Endodermal cell (in vitro differentiated cells): ENCODE measurements at regions not wholly inside any gene's neighbourhood (a gene's known extent, or its start where the extent isn't known, plus 50 kb on each side); places are given as distances from the start of the nearest gene placed in this dataset.

Experiments used
- DNase-seq: peaks from one replicate; pipeline ENCODE4 v3.0.0-alpha.2; 2017
- H3K27ac ChIP-seq: 2 replicates; pipeline ENCODE4 v1.5.1; 2013; ENCODE audit warnings: mild to moderate bottlenecking, low read depth, low read length, moderate library complexity
- H3K27me3 ChIP-seq: 2 replicates; pipeline ENCODE4 v1.6.1; 2013; ENCODE audit warnings: mild to moderate bottlenecking, low read length, moderate library complexity; ENCODE audit not compliant: insufficient read depth, control insufficient read depth, poor library complexity, severe bottlenecking
- H3K36me3 ChIP-seq: 2 replicates; pipeline ENCODE4 v1.7.0; 2013; ENCODE audit warnings: mild to moderate bottlenecking, low read length, moderate library complexity; ENCODE audit not compliant: control insufficient read depth, insufficient read depth
- H3K4me1 ChIP-seq: one replicate; pipeline ENCODE4 v1.7.0; 2013; ENCODE audit warnings: low read length; ENCODE audit not compliant: control insufficient read depth, insufficient read depth
- H3K4me3 ChIP-seq: 2 replicates; pipeline ENCODE4 v1.5.1; 2013; ENCODE audit warnings: mild to moderate bottlenecking, low read length, moderate library complexity
- H3K9ac ChIP-seq: 2 replicates; pipeline ENCODE4 v1.6.1; 2013; ENCODE audit warnings: mild to moderate bottlenecking, low read length, moderate library complexity; ENCODE audit not compliant: poor library complexity, severe bottlenecking; ENCODE audit errors: extremely low read depth
- H3K9me3 ChIP-seq: 2 replicates; pipeline ENCODE4 v1.6.1; 2013; ENCODE audit warnings: mild to moderate bottlenecking, low read length, moderate library complexity; ENCODE audit not compliant: control insufficient read depth
- H3K27ac Mint-ChIP-seq: 2 replicates; pipeline ENCODE4 v1.8.0; 2020; ENCODE audit warnings: mixed read lengths
- H3K27me3 Mint-ChIP-seq: 2 replicates; pipeline ENCODE4 v1.8.0; 2021; ENCODE audit warnings: mild to moderate bottlenecking, mixed read lengths; ENCODE audit not compliant: insufficient read depth
- H3K36me3 Mint-ChIP-seq: 2 replicates; pipeline ENCODE4 v1.8.0; 2020; ENCODE audit warnings: low read depth, mixed read lengths
- H3K4me1 Mint-ChIP-seq: 2 replicates; pipeline ENCODE4 v1.8.0; 2020; ENCODE audit warnings: mixed read lengths
- H3K4me3 Mint-ChIP-seq: 2 replicates; pipeline ENCODE4 v1.8.0; 2020; ENCODE audit warnings: mild to moderate bottlenecking, moderate library complexity, mixed read lengths
- H3K9me3 Mint-ChIP-seq: 2 replicates; pipeline ENCODE4 v1.8.0; 2020; ENCODE audit warnings: mild to moderate bottlenecking, mixed read lengths
- CTCF ChIP-seq: fragments of 200-600 bp; sonication (generic); conservative IDR thresholded peaks from 2 replicates; pipeline ENCODE4 v1.5.0; 2021; ENCODE audit warnings: antibody characterized with exemption, mild to moderate bottlenecking
- WGBS, 2 experiments: methylation state at CpG; one replicate each; pipeline versions ENCODE4 v1.1.5 to v1.1.7; 2013; ENCODE audit warnings: missing lambda C conversion rate in 2 of 2, mixed read lengths in 1 of 2; ENCODE audit not compliant: insufficient coverage in 1 of 2, insufficient read length in 1 of 2; 5-methylcytosine and 5-hydroxymethylcytosine counted together

- WGBS, 2 experiments = 90 to 95% methylated on average over 3 of the region's 3 CpGs
- H3K9me3 Mint-ChIP-seq = no peaks in the 10 kb centered on the region
Observed at GRCh38 chr9:26321935-26322334, 570.7 kb downstream of the CAAP1 start.

GRCh38 chr9:26319859-26320258 is 572.7 kb downstream of the CAAP1 start:
- H3K4me1 Mint-ChIP-seq = no peaks in the 10 kb centered on the region
- 94% methylated on average over 3 of the region's 3 CpGs; no CpG with 5 or more reads in 1 of the 2 experiments for WGBS, 2 experiments
- Histone ChIP-seq H3K27me3 (no peaks in the 10 kb centered on the region), H3K36me3 (no peaks in the 10 kb centered on the region), H3K4me1 (no peaks in the 10 kb centered on the region), H3K4me3 (no peak overlapping the region), H3K9me3 (no peaks in the 10 kb centered on the region), H3K27ac (no peak overlapping the region), H3K9ac (no peak overlapping the region)
- H3K27me3 Mint-ChIP-seq = no peaks in the 10 kb centered on the region
- no peak overlapping the region for H3K27ac Mint-ChIP-seq
- H3K9me3 Mint-ChIP-seq = no peaks in the 10 kb centered on the region
- H3K4me3 Mint-ChIP-seq = no peak overlapping the region
- DNase-seq = no peak
- TF ChIP-seq CTCF = no peak
- H3K36me3 Mint-ChIP-seq = no peaks in the 10 kb centered on the region

More at GRCh38 chr9:26321935-26322334, 570.7 kb downstream of the CAAP1 start:
- no peaks in the 10 kb centered on the region for H3K4me1 ChIP-seq
- Mint-ChIP-seq H3K36me3 (no peaks in the 10 kb centered on the region), H3K27me3 (no peaks in the 10 kb centered on the region), H3K4me3 (no peak overlapping the region), H3K4me1 (no peaks in the 10 kb centered on the region), H3K27ac (no peak overlapping the region)
- DNase-seq = no peak
- no peak overlapping the region for H3K4me3 ChIP-seq
- no peaks in the 10 kb centered on the region for H3K9me3 ChIP-seq
- H3K36me3 ChIP-seq = no peaks in the 10 kb centered on the region
- no peak overlapping the region for H3K9ac ChIP-seq
- no peak overlapping the region for H3K27ac ChIP-seq
- no peaks in the 10 kb centered on the region for H3K27me3 ChIP-seq
- TF ChIP-seq CTCF = no peak

GRCh38 chr9:26313108-26313507 is 579.5 kb downstream of the CAAP1 start:
- Mint-ChIP-seq H3K4me1 (peaks cover 2% of the 10 kb centered on the region), H3K27ac (no peak overlapping the region), H3K4me3 (no peak overlapping the region), H3K36me3 (no peaks in the 10 kb centered on the region), H3K9me3 (no peaks in the 10 kb centered on the region), H3K27me3 (no peaks in the 10 kb centered on the region)
- H3K4me1 ChIP-seq = no peaks in the 10 kb centered on the region
- TF ChIP-seq CTCF = no peak
- 100% methylated on average over 1 of the region's 1 CpG; no CpG with 5 or more reads in 1 of the 2 experiments for WGBS, 2 experiments
- H3K27ac ChIP-seq = no peak overlapping the region
- no peaks in the 10 kb centered on the region for H3K27me3 ChIP-seq
- H3K9ac ChIP-seq = no peak overlapping the region
- no peaks in the 10 kb centered on the region for H3K9me3 ChIP-seq
- no peak for DNase-seq
- no peaks in the 10 kb centered on the region for H3K36me3 ChIP-seq
- H3K4me3 ChIP-seq = no peak overlapping the region
